Neural progenitor cell (in vitro differentiated cells): ENCODE measurements at regions not wholly inside any gene's neighbourhood (a gene's known extent, or its start where the extent isn't known, plus 50 kb on each side); places are given as distances from the start of the nearest gene placed in this dataset.

Experiments used
- EZH2 ChIP-seq: fragments of 200-600 bp; sonication (generic); IDR thresholded peaks from 2 replicates; pipeline ENCODE4 v1.6.1; 2017; ENCODE audit warnings: antibody characterized with exemption, mild to moderate bottlenecking, moderate library complexity
- TF ChIP-seq, protein P1 (sequence below): fragments of 200-600 bp; sonication (generic); IDR thresholded peaks from 2 replicates; pipeline ENCODE4 v1.5.1; 2017; ENCODE audit warnings: antibody characterized with exemption, mild to moderate bottlenecking

- TF ChIP-seq EZH2 = no peak
- TF ChIP-seq, protein P1, sequence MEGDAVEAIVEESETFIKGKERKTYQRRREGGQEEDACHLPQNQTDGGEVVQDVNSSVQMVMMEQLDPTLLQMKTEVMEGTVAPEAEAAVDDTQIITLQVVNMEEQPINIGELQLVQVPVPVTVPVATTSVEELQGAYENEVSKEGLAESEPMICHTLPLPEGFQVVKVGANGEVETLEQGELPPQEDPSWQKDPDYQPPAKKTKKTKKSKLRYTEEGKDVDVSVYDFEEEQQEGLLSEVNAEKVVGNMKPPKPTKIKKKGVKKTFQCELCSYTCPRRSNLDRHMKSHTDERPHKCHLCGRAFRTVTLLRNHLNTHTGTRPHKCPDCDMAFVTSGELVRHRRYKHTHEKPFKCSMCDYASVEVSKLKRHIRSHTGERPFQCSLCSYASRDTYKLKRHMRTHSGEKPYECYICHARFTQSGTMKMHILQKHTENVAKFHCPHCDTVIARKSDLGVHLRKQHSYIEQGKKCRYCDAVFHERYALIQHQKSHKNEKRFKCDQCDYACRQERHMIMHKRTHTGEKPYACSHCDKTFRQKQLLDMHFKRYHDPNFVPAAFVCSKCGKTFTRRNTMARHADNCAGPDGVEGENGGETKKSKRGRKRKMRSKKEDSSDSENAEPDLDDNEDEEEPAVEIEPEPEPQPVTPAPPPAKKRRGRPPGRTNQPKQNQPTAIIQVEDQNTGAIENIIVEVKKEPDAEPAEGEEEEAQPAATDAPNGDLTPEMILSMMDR = no peak
Observed at GRCh38 chr16:55971447-55971846, 96.3 kb upstream of the CES5A start.
